HFF-Myc (cell line): ENCODE measurements at regions not wholly inside any gene's neighbourhood (a gene's known extent, or its start where the extent isn't known, plus 50 kb on each side); places are given as distances from the start of the nearest gene placed in this dataset.
"Not testable (repeated sequence)": the region's sequence is repeated elsewhere in the genome, so short reads cannot be mapped to it uniquely, and the experiment has no call there.

Source experiments
- DNase-seq: peaks from one replicate; pipeline ENCODE4 v3.0.0-alpha.2; 2011; ENCODE audit warnings: low read depth; ENCODE audit errors: extremely low read depth
- H3K4me3 ChIP-seq: replicated peaks from 2 replicates; pipeline ENCODE4 v1.5.1; 2011; ENCODE audit warnings: low read depth, mild to moderate bottlenecking, control low read depth, low read length
- CTCF ChIP-seq: IDR thresholded peaks from 2 replicates; pipeline ENCODE4 v1.5.1; 2012; ENCODE audit warnings: mild to moderate bottlenecking, low read depth, low read length, control low read depth; ENCODE audit errors: missing control alignments

DNA sequence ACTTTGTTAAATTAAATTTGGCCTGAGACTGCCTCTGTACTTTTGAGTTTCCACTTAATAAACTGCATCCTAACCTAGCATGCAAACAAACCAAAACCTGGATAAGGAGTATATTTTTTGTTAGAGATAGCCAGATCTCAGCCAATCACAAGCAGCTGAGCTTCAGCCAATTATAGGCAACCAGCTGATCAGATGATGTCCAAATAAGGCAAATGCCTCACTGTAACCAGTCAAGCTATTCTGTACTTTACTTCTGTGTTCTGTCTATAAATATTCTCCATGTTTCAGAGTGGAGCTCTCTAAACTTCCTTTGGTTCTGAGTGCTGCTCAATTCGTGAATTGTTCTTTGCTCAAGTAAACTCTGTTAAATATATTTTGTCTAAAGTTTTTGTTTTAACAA, 194.6 kb upstream of the RGS17 start:
- H3K4me3 ChIP-seq, result no peak overlapping the region
- no peak for DNase-seq
- TF ChIP-seq CTCF, result no peak

DNA sequence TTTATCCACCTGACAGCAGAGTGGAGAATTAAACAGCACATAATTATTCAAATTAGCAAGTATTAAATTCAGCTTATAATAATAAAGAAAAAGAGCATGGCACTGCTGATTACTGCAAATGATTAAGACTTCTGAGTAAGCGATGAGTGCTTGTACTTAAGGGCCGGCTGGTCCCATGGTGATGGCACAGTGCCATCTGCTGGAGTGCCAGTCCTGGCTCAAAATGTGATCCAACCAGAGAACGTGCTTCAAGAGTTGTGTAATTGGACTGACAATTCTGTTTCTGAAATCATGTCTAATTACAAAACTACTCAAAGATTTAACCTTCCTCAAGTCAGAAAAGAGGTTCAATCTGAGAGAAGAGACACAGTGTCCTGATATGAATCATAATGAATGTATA, 181.6 kb upstream of the RGS17 start:
- no peak overlapping the region for H3K4me3 ChIP-seq
- DNase-seq, result peak; percentile 9
- peak; percentile 58 for TF ChIP-seq CTCF

- no peak for DNase-seq
- no peak for TF ChIP-seq CTCF
- no peak overlapping the region for H3K4me3 ChIP-seq
These were observed 178.6 kb upstream of the RGS17 start for GRCh38 chr6:153309651-153310050.

DNA sequence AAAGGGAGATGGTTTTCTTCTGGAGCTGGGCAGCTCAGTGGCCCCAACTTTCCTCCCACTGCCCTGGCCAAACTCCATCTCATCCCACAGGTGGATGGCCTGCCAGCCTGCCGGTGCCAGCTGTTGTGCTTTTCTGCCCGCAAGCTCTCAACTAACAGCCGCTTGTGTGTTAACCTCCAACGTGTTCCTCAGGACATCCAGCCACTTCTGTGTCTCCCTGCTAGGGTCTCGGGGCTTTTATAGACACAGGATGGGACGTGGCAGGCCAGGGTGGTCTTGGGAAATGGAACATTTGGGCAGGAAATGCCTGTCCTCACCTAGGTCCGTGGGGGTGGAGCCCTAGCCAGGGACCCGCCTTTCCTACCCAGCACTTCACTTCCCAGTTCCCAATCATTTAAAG, 171.1 kb upstream of the RGS17 start:
- no peak overlapping the region for H3K4me3 ChIP-seq
- TF ChIP-seq CTCF, result no peak
- no peak for DNase-seq

GRCh38 chr6:153301602-153302001, 170.5 kb upstream of the RGS17 start:
- TF ChIP-seq CTCF, result no peak
- no peak overlapping the region for H3K4me3 ChIP-seq
- DNase-seq, result no peak

- not testable (repeated sequence) for DNase-seq, H3K4me3 ChIP-seq
These were observed 151.4 kb upstream of the RGS17 start for GRCh38 chr6:153282456-153282855.

DNA sequence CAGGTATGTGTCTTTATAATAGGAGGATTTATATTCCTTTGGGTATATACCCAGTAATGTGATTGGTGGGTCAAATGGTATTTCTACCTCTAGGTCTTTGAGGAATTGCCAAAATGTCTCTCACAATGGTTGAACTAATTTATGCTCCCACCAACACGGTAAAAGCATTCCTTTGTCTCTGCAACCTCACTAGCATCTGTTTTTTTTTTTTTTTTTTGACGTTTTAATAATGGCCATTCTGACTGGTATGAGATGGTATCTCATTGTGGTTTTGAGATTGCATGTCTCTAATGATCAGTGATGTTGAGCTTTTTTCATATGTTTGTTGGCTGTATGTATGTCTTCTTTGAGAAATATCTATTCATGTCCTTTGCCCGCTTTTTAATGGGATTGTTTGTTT, 144.9 kb upstream of the RGS17 start:
- H3K4me3 ChIP-seq, result no peak overlapping the region
- TF ChIP-seq CTCF, result no peak
- DNase-seq, result no peak
